H9 (cell line): ENCODE measurements at regions not wholly inside any gene's neighbourhood (a gene's known extent, or its start where the extent isn't known, plus 50 kb on each side); places are given as distances from the start of the nearest gene placed in this dataset.

Experiments
- DNase-seq: peaks from one replicate; pipeline ENCODE4 v3.0.0-alpha.2; 2017
- H2AFZ ChIP-seq: one replicate; pipeline ENCODE4 v1.6.1; 2013; ENCODE audit warnings: mild to moderate bottlenecking, low read length, control low read depth, moderate library complexity
- H2AK5ac ChIP-seq: 2 replicates; pipeline ENCODE4 v1.6.1; 2013; ENCODE audit warnings: low read length, control low read depth, mixed read lengths; ENCODE audit not compliant: insufficient read length
- H2BK120ac ChIP-seq: one replicate; pipeline ENCODE4 v1.6.1; 2013; ENCODE audit warnings: low read depth, mild to moderate bottlenecking, low read length, control low read depth, inconsistent platforms; ENCODE audit not compliant: poor library complexity, severe bottlenecking
- H2BK12ac ChIP-seq: 2 replicates; pipeline ENCODE4 v1.6.1; 2013; ENCODE audit warnings: low read length, control low read depth, mixed read lengths, low read depth; ENCODE audit not compliant: insufficient read length
- H2BK15ac ChIP-seq: 2 replicates; pipeline ENCODE4 v1.6.1; 2013; ENCODE audit warnings: low read depth, low read length, control low read depth
- H2BK20ac ChIP-seq: one replicate; pipeline ENCODE4 v1.6.1; 2013; ENCODE audit warnings: low read depth, mild to moderate bottlenecking, low read length, control low read depth, inconsistent platforms; ENCODE audit not compliant: poor library complexity, severe bottlenecking
- H2BK5ac ChIP-seq: 2 replicates; pipeline ENCODE4 v1.6.1; 2013; ENCODE audit warnings: low read length, control low read depth, mixed read lengths; ENCODE audit not compliant: insufficient read length
- H3K14ac ChIP-seq: 2 replicates; pipeline ENCODE4 v1.6.1; 2013; ENCODE audit warnings: low read length, control low read depth; ENCODE audit not compliant: insufficient read depth
- H3K18ac ChIP-seq: 2 replicates; pipeline ENCODE4 v1.6.1; 2013; ENCODE audit warnings: low read depth, mild to moderate bottlenecking, mixed read lengths, low read length, control low read depth; ENCODE audit not compliant: insufficient read length
- H3K23ac ChIP-seq: 2 replicates; pipeline ENCODE4 v1.6.1; 2013; ENCODE audit warnings: low read length, control low read depth, mixed read lengths, low read depth; ENCODE audit not compliant: insufficient read length
- H3K23me2 ChIP-seq: 2 replicates; pipeline ENCODE4 v1.6.1; 2013; ENCODE audit warnings: low read depth, mild to moderate bottlenecking, mixed read lengths, low read length, control low read depth; ENCODE audit not compliant: insufficient read length, poor library complexity, severe bottlenecking
- H3K27ac ChIP-seq: 2 replicates; pipeline ENCODE4 v1.5.1; 2013; ENCODE audit warnings: low read length, control low read depth, mixed read lengths, low read depth; ENCODE audit not compliant: insufficient read length
- H3K27me3 ChIP-seq: 2 replicates; pipeline ENCODE4 v1.6.1; 2013; ENCODE audit warnings: low read length, control low read depth, inconsistent platforms; ENCODE audit not compliant: insufficient read depth
- H3K4ac ChIP-seq: 2 replicates; pipeline ENCODE4 v1.6.1; 2013; ENCODE audit warnings: low read depth, mild to moderate bottlenecking, control low read depth, inconsistent platforms, low read length, moderate library complexity
- H3K4me1 ChIP-seq: 2 replicates; pipeline ENCODE4 v1.6.1; 2013; ENCODE audit warnings: low read length, control low read depth, inconsistent platforms; ENCODE audit not compliant: insufficient read depth
- H3K4me2 ChIP-seq: 2 replicates; pipeline ENCODE4 v1.6.1; 2013; ENCODE audit warnings: low read length, control low read depth, mixed read lengths; ENCODE audit not compliant: insufficient read length, insufficient read depth
- H3K56ac ChIP-seq: 2 replicates; pipeline ENCODE4 v1.6.1; 2013; ENCODE audit warnings: low read depth, mild to moderate bottlenecking, mixed read lengths, low read length, control low read depth; ENCODE audit not compliant: insufficient read length
- H3K79me1 ChIP-seq: 2 replicates; pipeline ENCODE4 v1.6.1; 2013; ENCODE audit warnings: low read depth, mild to moderate bottlenecking, moderate library complexity, low read length, control low read depth, inconsistent platforms; ENCODE audit not compliant: insufficient read depth, poor library complexity, severe bottlenecking
- H3K79me2 ChIP-seq: 2 replicates; pipeline ENCODE4 v1.6.1; 2013; ENCODE audit warnings: low read length, control low read depth, inconsistent platforms; ENCODE audit not compliant: insufficient read depth
- H3K9ac ChIP-seq: 2 replicates; pipeline ENCODE4 v1.6.1; 2013; ENCODE audit warnings: low read length, control low read depth, mixed read lengths; ENCODE audit not compliant: insufficient read length; ENCODE audit errors: extremely low read depth
- H3K9me3 ChIP-seq: one replicate; pipeline ENCODE4 v1.6.1; 2013; ENCODE audit warnings: low read depth, low read length, inconsistent platforms; ENCODE audit not compliant: control insufficient read depth
- H3T11ph ChIP-seq: one replicate; pipeline ENCODE4 v1.6.1; 2013; ENCODE audit warnings: mild to moderate bottlenecking, low read length, control low read depth, inconsistent platforms
- H4K20me1 ChIP-seq: one replicate; pipeline ENCODE4 v1.6.1; 2013; ENCODE audit not compliant: control insufficient read depth, insufficient read length, insufficient read depth
- H4K5ac ChIP-seq: 2 replicates; pipeline ENCODE4 v1.6.1; 2013; ENCODE audit warnings: low read depth, mild to moderate bottlenecking, mixed read lengths, low read length, control low read depth; ENCODE audit not compliant: insufficient read length
- H4K8ac ChIP-seq: replicated peaks from 2 replicates; pipeline ENCODE4 v1.6.1; 2013; ENCODE audit warnings: low read length, control low read depth, mixed read lengths, low read depth; ENCODE audit not compliant: insufficient read length
- H4K91ac ChIP-seq: 2 replicates; pipeline ENCODE4 v1.6.1; 2013; ENCODE audit warnings: low read depth, mild to moderate bottlenecking, moderate library complexity, mixed read lengths, low read length, control low read depth; ENCODE audit not compliant: insufficient read length
- H3K27ac Mint-ChIP-seq, 3 experiments: 2 replicates in 2 of 3; 3 replicates in 1 of 3; pipeline ENCODE4 v1.8.0; 2020 to 2021; ENCODE audit warnings: mixed read lengths in 3 of 3, mild to moderate bottlenecking in 1 of 3, moderate library complexity in 1 of 3
- H3K27me3 Mint-ChIP-seq: 2 replicates; pipeline ENCODE4 v1.8.0; 2021; ENCODE audit warnings: low read depth, mild to moderate bottlenecking, moderate library complexity, mixed read lengths
- H3K36me3 Mint-ChIP-seq, 3 experiments: 2 replicates in 2 of 3; 3 replicates in 1 of 3; pipeline ENCODE4 v1.8.0; 2020 to 2021; ENCODE audit warnings: low read depth in 3 of 3, mixed read lengths in 3 of 3; ENCODE audit not compliant: insufficient read depth in 1 of 3
- H3K4me1 Mint-ChIP-seq, 2 experiments: 2 replicates each; pipeline ENCODE4 v1.8.0; 2020; ENCODE audit warnings: mixed read lengths in 2 of 2
- H3K4me3 Mint-ChIP-seq, 2 experiments: 2 replicates in 1 of 2; 3 replicates in 1 of 2; pipeline ENCODE4 v1.8.0; 2020 to 2021; ENCODE audit warnings: mild to moderate bottlenecking in 2 of 2, mixed read lengths in 2 of 2, moderate library complexity in 1 of 2
- H3K9me3 Mint-ChIP-seq, 2 experiments: 2 replicates in 1 of 2; 3 replicates in 1 of 2; pipeline ENCODE4 v1.8.0; 2020; ENCODE audit warnings: mild to moderate bottlenecking in 2 of 2, mixed read lengths in 2 of 2, moderate library complexity in 1 of 2
- WGBS: extraction: QIAGEN DNeasy Blood & Tissue Kit; methylation state at CpG from one replicate; pipeline ENCODE4 v1.1.7; 2013; ENCODE audit warnings: missing lambda C conversion rate, low lambda C conversion rate, mixed read lengths; ENCODE audit not compliant: insufficient read length; ENCODE audit errors: extremely low coverage; 5-methylcytosine and 5-hydroxymethylcytosine counted together
- TF ChIP-seq, protein P1 (sequence below): fragments of 200-600 bp; sonication (generic); conservative IDR thresholded peaks from 3 replicates; pipeline ENCODE4 v1.8.0; 2021; ENCODE audit warnings: antibody characterized with exemption, mild to moderate bottlenecking

DNA sequence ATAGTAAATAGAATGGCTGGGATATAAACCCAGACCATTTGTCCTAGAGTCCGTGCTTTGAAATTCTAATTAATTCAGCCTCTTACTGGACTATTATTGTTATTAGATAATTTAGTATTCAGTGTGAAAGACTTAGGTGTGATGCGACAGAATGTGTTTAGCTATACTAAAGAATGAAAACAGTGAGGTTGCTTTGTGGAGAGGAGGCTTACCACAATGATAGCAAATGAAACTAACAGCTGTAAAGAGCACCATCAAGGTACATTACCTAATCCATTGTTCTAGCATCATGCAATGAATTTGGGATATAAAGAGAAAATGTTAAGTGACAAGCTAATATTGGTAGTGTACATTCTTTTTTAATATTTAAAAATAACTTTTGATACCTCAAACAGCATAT is 911.1 kb downstream of the KCNT2 start:
- no peaks in the 10 kb centered on the region for H3K9me3 Mint-ChIP-seq
- Histone ChIP-seq H2BK20ac (no peak overlapping the region), H4K20me1 (no peaks in the 10 kb centered on the region), H3K23ac (no peak overlapping the region), H4K5ac (no peak overlapping the region), H3K14ac (no peak overlapping the region), H2BK15ac (no peak overlapping the region), H3K4me1 (no peaks in the 10 kb centered on the region), H3K79me1 (no peaks in the 10 kb centered on the region), H4K91ac (no peak overlapping the region), H3K27ac (no peak overlapping the region), H3K4me2 (no peak overlapping the region), H4K8ac (no peak overlapping the region), H2AFZ (no peak overlapping the region), H3K4ac (no peak overlapping the region), H3T11ph (no peak overlapping the region), H3K27me3 (no peaks in the 10 kb centered on the region), H3K9me3 (no peaks in the 10 kb centered on the region), H2BK120ac (no peak overlapping the region), H2AK5ac (no peak overlapping the region), H2BK5ac (no peak overlapping the region), H2BK12ac (no peak overlapping the region), H3K23me2 (no peaks in the 10 kb centered on the region), H3K18ac (no peak overlapping the region), H3K9ac (no peak overlapping the region), H3K56ac (no peak overlapping the region), H3K79me2 (no peaks in the 10 kb centered on the region)
- no CpG with 5 or more reads among the region's 2 CpGs for WGBS
- H3K4me3 Mint-ChIP-seq = no peak overlapping the region
- no peaks in the 10 kb centered on the region for H3K4me1 Mint-ChIP-seq
- TF ChIP-seq, protein P1, sequence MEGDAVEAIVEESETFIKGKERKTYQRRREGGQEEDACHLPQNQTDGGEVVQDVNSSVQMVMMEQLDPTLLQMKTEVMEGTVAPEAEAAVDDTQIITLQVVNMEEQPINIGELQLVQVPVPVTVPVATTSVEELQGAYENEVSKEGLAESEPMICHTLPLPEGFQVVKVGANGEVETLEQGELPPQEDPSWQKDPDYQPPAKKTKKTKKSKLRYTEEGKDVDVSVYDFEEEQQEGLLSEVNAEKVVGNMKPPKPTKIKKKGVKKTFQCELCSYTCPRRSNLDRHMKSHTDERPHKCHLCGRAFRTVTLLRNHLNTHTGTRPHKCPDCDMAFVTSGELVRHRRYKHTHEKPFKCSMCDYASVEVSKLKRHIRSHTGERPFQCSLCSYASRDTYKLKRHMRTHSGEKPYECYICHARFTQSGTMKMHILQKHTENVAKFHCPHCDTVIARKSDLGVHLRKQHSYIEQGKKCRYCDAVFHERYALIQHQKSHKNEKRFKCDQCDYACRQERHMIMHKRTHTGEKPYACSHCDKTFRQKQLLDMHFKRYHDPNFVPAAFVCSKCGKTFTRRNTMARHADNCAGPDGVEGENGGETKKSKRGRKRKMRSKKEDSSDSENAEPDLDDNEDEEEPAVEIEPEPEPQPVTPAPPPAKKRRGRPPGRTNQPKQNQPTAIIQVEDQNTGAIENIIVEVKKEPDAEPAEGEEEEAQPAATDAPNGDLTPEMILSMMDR = no peak
- DNase-seq = no peak
- no peaks in the 10 kb centered on the region; a peak in 1 of 7 replicates for H3K36me3 Mint-ChIP-seq
- H3K27ac Mint-ChIP-seq = no peak overlapping the region
- H3K27me3 Mint-ChIP-seq = no peaks in the 10 kb centered on the region
